GM21737 (cell line): ENCODE measurements at regions not wholly inside any gene's neighbourhood (a gene's known extent, or its start where the extent isn't known, plus 50 kb on each side); places are given as distances from the start of the nearest gene placed in this dataset.

Source experiments
- ATAC-seq: cut with Tn5 transposase; IDR thresholded peaks from one replicate; pipeline ENCODE4 v1.9.1; 2021; ENCODE audit warnings: mild to moderate bottlenecking, moderate library complexity; ENCODE audit not compliant: unreplicated experiment

DNA sequence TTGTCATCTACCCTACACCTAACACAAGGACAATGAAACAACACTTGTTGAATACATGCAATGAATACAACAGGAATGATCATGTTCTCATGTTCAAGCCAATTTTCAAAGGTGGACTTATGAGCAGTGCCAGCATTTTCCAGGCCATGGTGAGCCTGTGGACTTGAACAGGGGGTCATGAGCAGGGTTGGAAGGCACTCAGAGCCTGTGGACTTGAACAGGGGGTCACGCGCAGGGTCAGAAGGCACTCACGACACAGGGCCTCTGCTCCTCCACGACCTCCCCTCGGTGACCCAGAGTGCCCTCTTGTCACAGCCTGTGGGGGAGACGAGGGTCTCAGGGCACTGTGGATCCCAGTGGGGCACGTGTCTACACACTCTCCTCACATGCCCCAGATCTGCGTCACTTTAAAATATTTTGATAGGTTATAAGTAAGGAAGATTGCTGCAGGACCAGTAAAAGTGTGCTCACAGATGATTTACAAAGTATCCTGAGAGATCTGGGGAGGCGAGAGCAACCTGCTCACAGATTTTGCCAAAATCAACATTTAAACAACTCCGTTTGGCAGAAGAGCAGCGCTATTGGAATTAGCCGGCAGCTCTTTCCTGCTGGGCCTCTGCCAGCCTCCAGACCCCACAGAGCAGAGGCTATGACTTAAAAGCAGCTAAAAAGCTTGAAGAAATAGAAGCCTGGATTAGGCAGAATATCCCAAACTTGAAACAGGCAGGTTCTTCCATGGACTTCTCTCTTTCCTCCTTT is 121.9 kb downstream of the TMEM18 start:
- no peak for ATAC-seq

DNA sequence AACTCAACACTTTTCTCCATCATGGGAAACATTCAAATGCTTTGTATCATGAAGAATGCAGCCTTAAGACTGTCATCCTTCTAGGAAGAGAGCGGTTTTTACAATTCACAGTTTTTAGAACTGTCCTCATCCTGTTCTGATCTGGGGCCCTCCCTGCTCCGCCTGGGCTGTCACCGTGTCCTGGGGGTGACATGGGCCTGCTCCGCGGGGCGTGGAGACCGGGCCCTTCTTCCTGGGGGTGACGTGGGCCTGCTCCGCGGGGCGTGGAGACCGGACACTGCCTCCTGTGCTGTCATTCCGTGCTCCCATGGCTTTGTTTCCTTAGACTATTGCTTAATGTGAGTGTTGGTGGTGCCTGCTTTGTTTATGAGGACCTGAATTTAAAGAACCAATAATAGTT is 122.8 kb downstream of the TMEM18 start:
- ATAC-seq = no peak

DNA sequence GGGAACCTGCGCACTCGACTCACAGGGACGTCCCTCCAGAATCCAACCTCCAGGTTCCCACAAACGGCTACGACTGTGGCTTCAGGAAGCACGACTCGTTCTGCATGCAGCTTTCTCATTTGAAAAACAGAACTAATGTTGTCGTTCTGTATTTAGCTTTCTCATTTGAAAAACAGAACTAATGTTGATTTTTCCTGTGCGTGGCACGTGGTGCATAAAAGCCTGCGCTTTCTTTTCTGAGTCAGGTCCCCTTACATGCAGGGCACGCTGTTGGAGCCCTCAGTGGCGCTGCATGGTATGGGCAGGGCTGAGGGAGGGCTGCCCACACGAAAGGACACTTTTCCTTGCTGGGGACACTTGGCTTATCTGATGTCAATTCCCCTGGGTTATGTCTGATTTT is 124.3 kb downstream of the TMEM18 start:
- no peak for ATAC-seq

DNA sequence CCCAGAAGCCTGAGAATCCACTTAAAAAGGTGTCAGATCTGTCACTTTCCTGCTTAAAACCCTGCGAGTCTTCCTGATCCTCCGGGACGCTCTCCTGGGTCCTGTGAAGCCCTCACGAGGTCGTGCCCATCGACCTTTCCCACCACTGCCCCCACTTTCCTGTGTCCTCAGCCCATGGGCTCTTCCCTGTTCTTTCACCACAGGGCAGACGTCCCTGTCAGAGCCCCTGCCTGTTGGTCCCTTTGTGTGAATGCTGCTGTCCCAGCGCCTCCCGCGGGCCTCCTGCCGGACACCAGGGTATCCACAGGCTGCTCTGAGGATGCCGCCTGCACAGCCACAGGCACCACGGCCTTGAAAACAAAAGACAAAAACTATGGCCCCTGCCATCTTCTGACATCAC is 125.6 kb downstream of the TMEM18 start:
- ATAC-seq = no peak

DNA sequence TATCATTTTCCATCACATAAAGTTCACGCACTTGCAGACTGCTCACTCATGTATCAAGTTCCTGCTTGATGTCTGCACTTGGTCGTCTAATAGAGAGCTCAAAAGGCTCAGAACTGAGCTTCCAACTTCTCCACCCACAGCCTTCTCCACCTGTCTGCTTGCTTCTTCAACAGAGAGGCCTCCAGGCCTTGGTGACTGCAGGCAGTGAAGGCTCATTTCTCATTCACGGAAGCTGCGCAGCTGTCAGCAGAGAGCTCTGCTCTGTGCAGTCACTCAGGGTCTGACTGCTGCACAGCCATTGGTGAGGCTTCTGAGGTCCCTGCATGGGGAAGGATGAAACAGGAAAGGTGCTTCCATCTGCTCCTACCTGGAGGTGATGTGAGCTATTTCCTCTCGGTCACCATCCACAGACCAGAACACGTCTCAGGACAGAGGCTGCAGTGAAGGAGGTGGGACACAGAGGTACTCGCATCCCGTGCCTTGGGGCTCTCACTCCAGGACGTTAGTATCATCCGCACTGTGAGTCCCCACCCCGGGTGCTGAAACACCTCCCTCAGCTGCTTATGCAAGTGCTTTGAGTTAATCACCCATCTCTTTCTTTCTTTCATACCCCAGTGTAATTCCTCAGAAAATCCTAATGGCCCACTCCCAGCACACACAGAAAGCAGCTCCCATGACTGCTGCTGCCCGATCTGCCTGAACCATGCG is 126.2 kb downstream of the TMEM18 start:
- ATAC-seq = no peak

DNA sequence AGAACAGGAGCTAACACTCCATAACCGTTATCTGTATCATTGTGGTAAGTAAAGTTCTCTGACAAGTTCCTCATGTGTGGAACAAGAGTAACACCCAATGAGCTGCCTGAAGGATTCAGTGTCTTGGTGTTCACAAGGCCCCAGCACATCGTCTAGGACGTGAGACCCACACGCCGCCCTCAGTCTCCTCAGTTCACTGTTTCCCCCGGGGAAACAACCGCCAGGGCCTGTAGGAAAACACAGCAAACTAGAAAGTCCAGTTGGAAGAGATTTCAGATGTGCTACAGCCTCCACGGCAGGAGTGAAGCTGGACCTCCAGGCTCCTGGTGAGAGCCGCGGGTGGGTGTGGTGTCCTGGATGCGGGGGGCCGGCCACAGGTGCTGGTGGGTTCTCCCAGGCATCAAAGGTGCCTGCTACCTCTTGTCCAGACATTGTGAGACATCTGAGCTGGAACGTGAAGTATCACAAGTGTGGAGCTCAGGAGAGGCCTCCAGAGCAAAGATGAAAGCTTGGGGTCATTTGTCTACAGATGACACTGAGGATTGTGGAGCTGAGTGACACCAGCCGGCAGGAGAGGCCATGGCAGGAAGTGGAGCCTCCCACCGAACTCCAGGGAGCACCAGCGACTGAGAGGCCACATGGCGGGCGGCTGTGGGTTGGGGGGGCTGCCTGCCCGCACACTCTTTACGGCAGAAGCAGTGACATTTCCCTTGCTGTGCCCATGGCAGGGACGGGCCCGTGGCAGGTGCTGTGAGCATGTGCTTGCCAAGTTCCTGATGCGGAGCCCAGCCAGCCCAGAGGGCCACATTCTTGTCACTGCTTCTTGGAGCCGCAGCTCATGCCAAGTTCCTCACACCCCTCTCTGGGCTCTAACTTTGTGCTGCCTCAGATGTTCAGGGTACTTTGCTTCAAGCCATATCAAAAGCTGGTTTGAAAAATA is 131.2 kb downstream of the TMEM18 start:
- no peak for ATAC-seq

DNA sequence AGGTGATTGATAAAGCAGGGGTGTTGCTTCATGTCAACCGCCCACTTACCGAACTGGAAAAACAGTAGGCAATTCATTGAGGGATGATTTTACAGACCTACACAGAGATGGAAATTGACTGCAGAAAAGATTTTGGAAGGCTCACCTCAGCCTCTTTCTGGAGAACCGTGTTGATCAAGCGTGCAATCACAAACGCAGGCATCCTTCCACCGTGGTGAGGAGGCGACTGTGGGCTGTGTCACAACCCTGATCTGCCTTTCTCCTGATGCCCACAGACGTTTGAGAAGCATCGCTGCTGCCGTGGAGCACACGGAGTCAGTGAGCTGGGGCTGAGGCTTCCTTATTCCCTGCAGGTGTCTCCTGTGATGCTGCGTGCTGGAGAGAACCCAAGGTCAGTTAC is 132.0 kb downstream of the TMEM18 start:
- no peak for ATAC-seq

DNA sequence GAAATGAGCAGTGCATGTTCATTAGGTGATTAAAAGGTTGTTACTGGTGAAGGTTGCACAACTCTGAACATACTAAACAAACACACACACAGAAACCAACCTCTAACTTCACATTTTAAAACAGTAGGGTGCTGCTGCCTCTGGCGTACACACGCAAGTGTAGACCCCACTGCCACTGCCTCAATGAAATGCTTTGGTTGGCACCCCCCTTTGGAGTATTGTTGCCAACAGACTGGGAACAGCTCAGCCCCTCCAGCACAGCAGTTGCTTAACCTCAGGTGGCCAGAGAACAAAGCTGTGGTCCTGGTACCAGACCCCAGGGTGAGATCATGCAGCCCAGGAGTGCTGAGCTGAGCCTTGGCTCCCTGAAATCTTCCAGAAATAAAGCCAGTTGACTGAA is 138.6 kb downstream of the TMEM18 start:
- no peak for ATAC-seq

DNA sequence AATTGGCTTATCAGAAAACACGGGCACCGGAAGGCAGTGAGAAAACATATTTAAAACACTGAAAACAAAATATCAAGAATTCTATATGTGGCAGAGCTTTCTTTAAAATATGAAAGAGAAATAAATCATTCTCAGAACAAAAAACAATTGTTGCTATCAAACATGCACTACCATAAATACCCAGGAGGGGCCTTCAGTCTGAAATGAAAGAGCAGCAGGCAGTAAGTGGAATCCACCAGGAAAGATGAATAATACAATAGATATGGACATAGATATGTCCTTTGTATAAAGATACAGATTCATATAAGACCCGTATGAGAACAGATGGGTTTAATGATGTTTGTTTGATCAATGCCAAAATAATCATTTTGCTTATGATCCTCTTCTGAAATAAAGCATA is 142.0 kb downstream of the TMEM18 start:
- no peak for ATAC-seq

DNA sequence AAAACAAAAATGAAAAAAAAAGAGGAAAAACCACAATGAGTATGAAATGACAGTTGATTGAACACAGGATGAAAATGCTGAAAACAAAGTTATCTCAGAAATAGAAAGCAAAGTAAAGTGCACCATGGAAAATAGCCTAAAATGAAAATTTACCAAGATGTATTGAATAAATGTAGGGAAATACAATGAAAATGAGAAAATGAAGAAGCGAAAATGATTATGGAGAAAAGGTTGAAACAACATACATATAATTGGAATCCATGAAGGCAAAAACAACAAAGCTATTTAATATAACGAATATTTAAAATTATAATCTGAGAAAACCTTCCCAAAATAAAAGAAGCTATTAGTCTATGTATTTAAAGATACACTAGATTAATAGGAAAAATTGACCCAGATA is 147.4 kb downstream of the TMEM18 start:
- ATAC-seq = no peak

DNA sequence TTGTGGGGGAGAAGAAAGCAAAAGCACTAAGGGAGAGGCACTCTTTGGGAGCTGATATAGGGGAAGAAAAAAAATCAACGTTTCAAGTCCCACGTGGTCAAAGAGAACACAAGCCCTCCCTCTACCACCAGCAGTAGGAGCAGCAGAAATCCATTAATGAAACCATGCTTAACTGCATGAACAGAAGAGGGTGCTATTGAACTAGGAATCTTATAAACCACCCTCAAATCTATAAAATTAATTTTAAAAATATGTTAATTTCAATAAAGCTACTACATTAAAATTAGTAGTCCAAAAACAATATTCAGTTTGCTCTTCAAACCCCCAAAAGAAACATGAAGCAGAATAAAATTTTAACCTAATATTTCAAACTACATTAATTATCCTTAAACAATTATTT is 147.8 kb downstream of the TMEM18 start:
- no peak for ATAC-seq

DNA sequence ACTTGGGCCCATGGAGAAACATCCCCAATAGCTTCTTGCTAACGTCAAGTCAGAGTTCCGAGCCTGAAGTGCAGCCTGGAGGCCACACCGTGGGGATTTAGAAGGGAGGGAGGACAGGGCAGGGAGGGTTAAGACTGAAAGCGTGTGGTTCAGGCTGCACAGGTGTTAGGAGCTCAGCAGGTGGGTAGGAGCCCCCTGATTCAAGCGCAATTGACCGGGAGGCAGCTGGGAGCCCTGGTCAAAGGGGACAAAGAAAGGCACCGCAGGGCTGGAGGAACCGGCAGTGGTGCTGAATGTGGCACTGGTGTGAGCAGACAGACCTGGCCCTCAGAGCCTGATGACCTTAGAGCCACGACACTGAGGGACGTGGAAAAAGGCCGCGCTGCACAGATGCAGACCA is 149.6 kb downstream of the TMEM18 start:
- ATAC-seq = no peak

DNA sequence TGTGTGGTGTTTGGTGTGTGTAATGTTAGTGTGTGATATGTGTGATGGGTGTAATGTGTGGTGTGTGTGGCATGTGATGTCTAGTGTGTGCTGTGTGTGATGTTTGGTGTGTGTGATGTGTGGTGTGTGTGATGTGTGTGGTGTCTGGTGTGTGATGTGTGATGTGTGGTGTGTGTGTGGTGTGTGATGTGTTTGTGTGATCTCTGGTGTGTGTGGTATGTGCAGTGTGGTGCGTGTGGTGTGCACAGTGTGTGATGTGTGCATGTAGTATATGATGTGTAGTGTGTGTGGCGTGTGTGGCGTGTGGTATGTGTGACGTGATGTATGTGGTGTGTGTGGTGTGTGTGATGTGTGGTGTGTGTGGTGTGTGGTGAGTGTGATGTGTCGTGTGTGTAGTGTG is 150.3 kb downstream of the TMEM18 start:
- no peak for ATAC-seq

DNA sequence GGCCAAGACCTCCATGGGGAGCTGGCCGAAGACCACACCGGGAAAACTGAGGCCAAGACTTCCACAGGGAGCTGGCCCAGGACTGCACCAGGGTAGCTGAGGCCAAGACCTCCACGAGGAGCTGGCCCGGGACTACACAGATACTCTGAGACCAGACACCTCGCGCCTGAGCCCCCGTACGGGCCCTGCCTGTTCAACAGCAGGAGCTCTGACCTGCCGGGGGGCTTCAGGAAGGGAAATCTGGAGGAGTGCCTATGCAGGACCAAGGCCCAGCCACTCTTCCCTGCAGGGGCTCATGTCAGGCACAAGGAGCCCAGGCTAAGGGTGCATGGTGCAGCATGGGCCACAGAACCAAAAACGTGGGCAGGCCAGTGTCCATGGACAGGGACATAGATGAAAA is 151.6 kb downstream of the TMEM18 start:
- ATAC-seq = no peak

DNA sequence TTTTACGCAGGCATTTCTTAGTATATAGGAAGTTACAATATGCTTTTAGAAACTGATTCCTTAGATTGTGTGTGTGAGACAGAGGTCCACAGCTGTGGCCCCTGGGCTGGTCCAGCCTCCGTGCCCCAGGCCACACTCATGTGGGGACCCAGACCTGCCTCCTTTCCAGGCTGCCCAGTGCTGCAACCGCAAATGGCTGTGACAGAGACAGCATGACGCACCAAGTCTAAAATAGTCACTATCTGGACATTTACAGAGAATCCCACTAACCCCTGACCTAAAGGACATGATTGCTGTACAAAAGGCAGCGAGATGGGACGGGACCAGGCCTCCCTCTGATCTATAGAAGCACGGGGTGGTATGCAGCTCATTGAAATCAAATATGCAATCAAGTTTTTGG is 152.2 kb downstream of the TMEM18 start:
- no peak for ATAC-seq

DNA sequence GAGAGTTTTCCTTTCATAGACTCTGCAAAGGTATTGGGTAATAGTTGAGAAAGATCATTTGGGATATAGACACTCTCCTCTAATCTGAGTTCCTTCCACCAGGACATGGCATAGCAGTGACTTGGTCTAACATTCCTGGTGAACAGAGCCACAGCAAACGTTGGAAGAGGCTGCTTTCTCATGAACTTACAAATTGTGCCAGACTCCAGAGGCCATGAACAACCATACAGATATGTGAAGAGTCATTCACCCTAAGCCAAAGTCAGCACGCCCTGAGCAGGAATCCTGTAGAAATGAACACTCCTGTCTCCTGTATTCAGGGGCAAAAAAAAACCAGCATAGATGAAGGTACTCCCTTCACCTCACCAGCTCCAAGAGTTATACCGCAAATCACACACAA is 152.8 kb downstream of the TMEM18 start:
- ATAC-seq = no peak

DNA sequence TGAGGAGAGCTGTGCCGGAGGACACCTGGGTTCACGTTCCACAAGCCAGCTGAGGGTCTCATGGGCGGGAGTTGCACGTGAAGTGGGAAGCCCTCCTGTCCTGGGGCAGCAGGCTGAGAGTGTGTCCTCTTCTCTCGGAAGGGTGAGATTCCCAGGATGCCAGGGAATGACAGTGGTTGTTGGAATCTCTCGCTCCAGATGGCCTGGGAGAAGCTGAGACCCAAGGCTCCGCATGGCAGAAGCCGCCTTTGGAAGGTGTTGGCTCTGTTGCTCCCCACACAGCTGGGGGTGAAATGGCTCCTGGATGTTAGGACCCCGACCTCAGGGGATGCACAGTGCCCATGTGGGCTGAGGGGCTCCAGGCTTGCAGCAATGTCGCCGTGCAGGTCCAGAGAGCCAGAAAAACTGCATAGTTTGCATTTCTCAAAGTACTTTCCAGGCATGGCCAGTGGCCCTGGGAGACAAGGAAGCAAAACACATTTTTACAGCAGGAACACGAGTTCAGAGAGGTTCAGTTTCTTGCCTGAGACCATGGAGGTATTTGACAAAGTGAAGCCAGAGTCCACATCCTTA is 153.4 kb downstream of the TMEM18 start:
- ATAC-seq = no peak

DNA sequence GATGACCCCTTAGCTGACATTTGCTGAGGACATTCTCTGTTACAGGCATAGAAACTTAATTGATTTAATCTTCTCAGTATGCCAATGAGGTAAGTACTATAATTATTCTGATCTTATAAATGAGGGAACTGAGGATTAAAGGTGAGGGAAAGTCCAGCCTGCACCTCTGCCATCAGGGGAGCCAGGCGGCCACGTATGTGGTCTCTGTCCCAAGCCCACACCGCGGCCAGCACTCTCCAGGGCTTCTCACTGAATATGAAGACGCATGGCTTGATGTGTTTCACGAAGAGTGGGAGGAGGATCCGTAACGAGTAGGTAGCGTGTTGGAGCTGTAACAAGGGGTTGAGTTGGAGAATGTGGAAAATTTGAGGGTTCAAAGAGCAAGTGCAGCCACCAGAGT is 154.4 kb downstream of the TMEM18 start:
- no peak for ATAC-seq

DNA sequence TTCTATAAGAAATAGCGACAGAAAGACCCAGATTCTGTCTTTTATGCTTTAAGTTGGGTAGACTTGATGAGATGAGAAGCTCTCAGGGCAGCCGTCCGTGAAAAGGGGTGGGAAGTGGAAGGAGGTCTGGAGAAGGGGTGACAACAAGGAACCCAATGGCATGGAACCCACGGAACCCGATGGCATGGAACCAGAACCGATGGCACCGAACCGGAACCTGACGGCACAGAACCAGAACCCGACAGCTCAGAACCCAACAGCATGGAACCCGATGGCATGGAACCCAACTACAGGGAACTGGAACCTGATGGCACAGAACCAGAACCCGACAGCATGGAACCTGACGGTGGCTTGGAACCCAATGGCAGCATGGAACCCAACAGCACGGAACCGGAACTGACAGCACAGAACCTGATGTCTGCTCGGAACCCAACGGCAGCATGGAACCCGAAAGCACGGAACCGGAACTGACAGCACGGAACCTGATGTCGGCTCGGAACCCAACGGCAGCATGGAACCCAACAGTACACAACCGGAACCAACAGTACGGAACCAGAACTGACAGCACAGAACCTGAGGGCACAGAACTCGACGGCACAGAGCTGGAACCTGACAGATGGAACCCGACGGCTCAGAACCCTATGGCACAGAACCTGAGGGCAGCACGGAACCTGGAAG is 155.2 kb downstream of the TMEM18 start:
- ATAC-seq = no peak

DNA sequence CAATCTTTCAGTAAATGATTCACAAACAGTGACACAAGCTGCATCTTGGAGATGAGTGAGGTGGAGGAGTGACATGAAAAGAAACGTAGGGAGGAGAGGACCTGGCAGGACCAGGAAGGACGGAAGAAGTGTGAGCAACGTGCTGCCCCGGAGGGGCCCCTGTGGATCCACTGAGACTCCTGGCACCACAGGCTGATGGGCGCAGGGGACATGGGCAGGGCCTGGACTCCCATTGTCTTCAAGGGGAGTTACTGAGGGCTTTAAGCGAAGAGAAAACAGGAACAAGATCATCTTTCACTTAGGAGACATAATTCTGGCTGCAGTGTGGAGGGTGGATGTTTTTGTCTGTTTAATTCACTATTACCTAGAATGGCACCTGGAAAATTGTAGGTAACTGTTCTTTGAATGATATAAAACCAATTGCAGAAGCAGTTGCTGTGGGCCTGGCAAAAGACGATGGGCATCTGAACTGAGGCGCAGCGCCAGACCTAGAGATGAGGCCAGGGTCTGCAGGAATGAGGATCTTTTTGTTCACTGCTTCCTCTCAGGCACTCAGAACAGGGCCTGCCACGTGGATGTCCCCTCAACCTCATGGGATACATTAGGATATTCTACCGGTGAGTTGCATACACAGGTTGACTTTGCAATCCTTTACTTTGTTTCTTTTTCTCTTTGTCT is 156.4 kb downstream of the TMEM18 start:
- ATAC-seq = no peak
